ENCODE measurements at regions not wholly inside any gene's neighbourhood (a gene's known extent, or its start where the extent isn't known, plus 50 kb on each side); places are given as distances from the start of the nearest gene placed in this dataset.

DNA sequence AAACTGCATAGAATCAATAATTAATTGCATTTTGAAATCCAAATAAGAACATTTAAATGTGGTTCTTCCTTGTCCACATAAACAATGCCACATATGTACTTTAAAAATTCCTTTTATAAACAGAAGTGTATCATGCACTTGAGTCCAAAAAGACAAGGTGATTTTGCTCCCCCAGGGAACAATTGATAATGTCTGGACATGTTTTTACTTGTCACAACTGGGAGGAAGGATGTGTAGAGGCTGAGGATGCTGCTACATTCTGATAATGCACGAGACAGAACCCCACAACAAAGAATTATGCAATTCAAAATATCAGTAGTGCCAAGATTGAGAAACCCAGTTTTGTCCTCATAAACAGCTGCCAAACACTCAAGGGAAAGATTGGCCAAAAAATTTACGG lies 181.1 kb upstream of the ISL1 start:
- Histone ChIP-seq H2BK12ac (ENCODE audit: low read depth, low read length) (no peak overlapping the region), H3K4me3 (ENCODE audit: extremely low read depth in 1 of 4, insufficient read depth in 2 of 4, low read depth in 3 of 4, low read length in 4 of 4) (no peak overlapping the region), H3K4ac (replicated peaks; ENCODE audit: insufficient read length, low read depth, low read length) (no peak overlapping the region), H2AK5ac (ENCODE audit: low read depth, low read length) (no peak overlapping the region), H4K91ac (replicated peaks; ENCODE audit: insufficient read length, low read length) (no peak overlapping the region), H3K27me3 (replicated peaks in 1 of 4; ENCODE audit: control insufficient read depth in 3 of 4, extremely low read depth in 1 of 4, insufficient read depth in 3 of 4, low read length in 3 of 4) (no peaks in the 10 kb centered on the region), H2BK120ac (replicated peaks; ENCODE audit: low read depth, low read length) (no peak overlapping the region), H3K56ac (replicated peaks; ENCODE audit: insufficient read length, low read depth, low read length) (no peak overlapping the region), H4K5ac (ENCODE audit: insufficient read length, low read depth, low read length) (no peak overlapping the region), H3K4me2 (ENCODE audit: insufficient read depth in 1 of 2, low read depth in 2 of 2, low read length in 2 of 2) (no peak overlapping the region), H3K14ac (ENCODE audit: insufficient read length) (no peak overlapping the region), H3K9me3 (ENCODE audit: insufficient read depth in 2 of 2, low read depth in 1 of 2, low read length in 1 of 2) (no peaks in the 10 kb centered on the region), H3K36me3 (ENCODE audit: control insufficient read depth in 2 of 4, insufficient read depth in 4 of 4, low read length in 3 of 4) (no peaks in the 10 kb centered on the region), H3K23me2 (ENCODE audit: low read depth, low read length) (no peaks in the 10 kb centered on the region), H3K4me1 (replicated peaks in 1 of 4; ENCODE audit: control insufficient read depth in 3 of 4, insufficient read depth in 4 of 4, low read length in 3 of 4) (no peaks in the 10 kb centered on the region), H2BK20ac (ENCODE audit: low read length) (no peak overlapping the region), H3K9ac (replicated peaks in 1 of 4; ENCODE audit: extremely low read depth in 1 of 4, low read depth in 3 of 4, low read length in 3 of 4) (no peak overlapping the region), H3K79me1 (ENCODE audit: low read depth, low read length) (no peaks in the 10 kb centered on the region), H2AFZ (ENCODE audit: low read length) (no peak overlapping the region), H2BK5ac (ENCODE audit: low read depth, low read length) (no peak overlapping the region), H4K8ac (ENCODE audit: extremely low read depth, insufficient read depth, low read length) (no peak overlapping the region), H4K20me1 (replicated peaks in 1 of 2; ENCODE audit: control insufficient read depth in 1 of 2, insufficient read depth in 2 of 2, low read length in 2 of 2) (no peaks in the 10 kb centered on the region), H3K23ac (ENCODE audit: insufficient read length) (no peak overlapping the region), H3K27ac (ENCODE audit: low read depth, low read length) (no peak overlapping the region), H2BK15ac (ENCODE audit: low read length) (no peak overlapping the region), H3K79me2 (ENCODE audit: control insufficient read depth in 1 of 2, insufficient read depth in 2 of 2, low read length in 2 of 2) (no peaks in the 10 kb centered on the region), H3K18ac (ENCODE audit: extremely low read depth, low read length) (no peak overlapping the region)
- ChIA-PET CTCF (ENCODE audit: partially characterized antibody) (no interaction called here), POLR2A (ENCODE audit: partially characterized antibody) (no interaction called here)
- DNase-seq (ENCODE audit: low read depth in 1 of 2, low spot score in 2 of 2) = no peak
- WGBS, 2 experiments (ENCODE audit: extremely low coverage in 1 of 2, insufficient coverage in 1 of 2, insufficient read length in 1 of 2, insufficient replicate concordance in 2 of 2, low coverage in 1 of 2, low lambda C conversion rate in 2 of 2, missing lambda C conversion rate in 1 of 2) = 88% methylated on average over 2 of the region's 2 CpGs; no CpG with 5 or more reads in 1 of the 2 experiments
- TF ChIP-seq CBX5 (IDR thresholded peaks at IDR 0.05; ENCODE audit: low read depth, low read length) (no peak), BRCA1 (IDR thresholded peaks at IDR 0.05; ENCODE audit: low read depth, low read length) (no peak), TAF1 (IDR thresholded peaks at IDR 0.05; ENCODE audit: low read depth, low read length) (no peak)
- no peak for FAIRE-seq

Measured in H1 (cell line).